ENCODE measurements at regions not wholly inside any gene's neighbourhood (a gene's known extent, or its start where the extent isn't known, plus 50 kb on each side); places are given as distances from the start of the nearest gene placed in this dataset.

DNA sequence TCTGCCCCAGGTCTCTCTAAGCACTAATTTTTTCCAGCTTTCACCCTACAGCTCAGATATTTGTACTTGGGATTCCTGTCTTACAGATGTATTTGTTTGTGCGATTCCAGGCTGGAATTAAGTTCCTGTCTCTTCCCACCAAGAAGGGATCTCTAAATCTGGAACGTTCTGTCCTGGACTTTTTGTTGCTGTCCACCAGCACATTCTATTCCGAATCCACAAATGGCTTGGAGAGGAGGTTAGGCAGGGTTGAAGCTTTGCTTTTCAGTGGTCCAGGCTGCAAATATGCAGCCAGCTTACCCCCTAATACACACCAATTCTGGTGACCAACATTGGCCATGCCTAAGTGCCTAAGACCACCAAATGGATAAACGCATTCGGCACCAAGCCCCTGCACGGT, 315.0 kb downstream of the TNS1 start:
- no peak for DNase-seq

DNA sequence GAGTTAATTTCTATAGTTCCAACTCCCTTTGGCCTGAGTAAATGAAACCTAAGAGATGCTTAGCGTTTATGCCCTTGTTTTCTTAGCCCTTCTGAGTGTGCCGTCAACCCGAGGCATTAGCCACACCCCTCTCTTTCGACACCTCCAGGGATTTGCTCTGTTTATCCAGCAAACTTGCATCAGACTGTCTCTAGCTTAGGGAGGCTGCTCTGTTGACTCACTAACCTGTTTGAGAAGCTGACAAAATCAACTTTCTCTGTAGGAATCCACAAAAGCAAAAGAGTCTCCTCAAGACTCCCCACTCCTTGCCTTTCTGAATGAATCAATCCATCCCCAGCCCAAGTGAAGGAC, 317.6 kb downstream of the TNS1 start:
- DNase-seq = no peak

DNA sequence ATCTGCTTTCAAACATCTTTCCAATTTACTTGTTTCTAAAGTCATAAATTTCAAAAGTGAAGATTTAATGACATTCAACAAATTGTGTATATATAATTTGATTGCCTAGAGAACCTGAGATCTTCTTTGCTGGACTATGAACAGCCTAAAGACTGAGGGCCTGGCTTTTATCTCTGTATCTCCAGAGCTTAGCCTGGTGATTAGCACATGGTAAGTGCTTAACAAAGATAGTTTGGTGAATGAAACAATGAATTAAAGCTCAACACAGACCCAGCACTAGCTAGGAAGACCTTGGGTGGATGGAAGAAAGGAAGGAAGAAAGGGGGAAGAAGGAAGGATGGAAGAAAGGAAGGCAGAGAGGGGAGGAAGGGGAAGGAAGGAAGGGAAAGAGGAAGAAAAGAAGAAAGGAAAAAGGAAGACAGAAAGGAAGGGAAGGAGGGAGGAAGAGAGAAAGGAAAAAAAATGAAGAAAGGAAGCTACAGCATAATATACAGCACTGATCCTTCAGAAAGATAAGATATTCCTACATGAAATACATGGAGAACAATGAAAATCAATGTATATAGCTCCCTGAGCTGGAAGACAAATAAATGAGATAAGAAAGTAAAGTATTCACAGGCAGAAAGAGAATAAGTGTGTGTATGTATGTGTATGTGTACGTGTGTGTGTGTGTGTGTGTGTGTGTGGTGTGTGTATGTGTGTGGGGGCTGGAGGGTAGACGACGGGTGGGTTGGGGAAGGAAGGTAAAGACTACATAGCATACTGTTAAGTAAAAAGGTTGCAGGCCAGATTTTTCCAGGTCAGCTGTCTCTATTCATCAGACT, 318.2 kb downstream of the TNS1 start:
- no peak for DNase-seq

DNA sequence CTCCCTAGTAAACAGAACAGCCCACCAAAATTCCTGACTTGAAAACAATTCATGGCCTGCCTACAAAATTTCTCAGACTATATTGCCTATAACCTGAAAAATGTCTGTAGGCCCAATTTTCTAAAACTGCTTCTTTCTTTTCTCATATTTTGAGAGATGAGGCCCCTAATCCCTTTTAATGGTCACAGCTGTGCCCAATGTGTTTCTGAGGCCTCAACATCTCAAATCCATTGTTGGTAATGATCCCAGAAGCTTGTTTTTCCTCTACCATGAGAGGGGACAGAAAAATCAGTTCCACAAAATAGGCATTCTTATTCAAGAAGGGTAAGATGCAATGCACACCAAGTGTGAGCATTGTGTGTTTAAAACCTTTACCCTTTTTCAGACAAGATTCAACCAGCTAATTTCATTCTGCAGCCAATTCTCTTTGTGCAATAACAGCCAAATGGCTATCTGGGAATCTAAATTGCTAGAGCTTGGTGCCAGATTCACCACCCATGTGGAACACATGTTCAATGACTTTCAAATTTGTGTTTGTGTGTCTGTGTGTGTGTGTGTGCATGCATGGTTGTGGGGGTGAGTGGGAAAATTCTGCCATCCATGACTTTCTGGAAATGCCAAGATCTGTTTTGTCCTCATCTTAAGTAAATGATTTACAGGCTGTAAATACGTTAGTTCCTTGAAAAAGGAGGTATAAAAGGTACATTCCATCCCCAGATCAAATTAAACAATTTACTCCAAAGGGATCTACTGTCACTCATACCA, 319.5 kb downstream of the TNS1 start:
- no peak for DNase-seq

DNA sequence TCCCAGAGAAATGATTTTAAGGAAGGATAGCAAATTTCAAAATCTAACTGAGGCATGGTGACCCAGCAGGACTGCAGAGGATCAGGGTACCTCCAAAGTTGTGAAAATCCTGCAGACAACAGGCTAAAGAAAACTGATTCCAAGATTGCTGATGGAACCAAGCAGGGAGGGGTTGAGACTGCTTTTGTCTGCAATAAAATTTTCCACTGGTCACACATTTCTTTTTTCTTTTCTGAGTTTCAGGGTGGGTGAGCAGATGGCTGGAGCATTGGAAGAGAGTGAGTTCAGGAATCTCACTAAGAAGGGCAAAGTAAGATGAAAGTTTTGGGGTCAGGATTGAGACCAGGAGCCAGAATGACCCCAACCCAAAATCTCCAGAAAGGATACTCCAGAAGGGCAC, 321.0 kb downstream of the TNS1 start:
- DNase-seq = no peak

DNA sequence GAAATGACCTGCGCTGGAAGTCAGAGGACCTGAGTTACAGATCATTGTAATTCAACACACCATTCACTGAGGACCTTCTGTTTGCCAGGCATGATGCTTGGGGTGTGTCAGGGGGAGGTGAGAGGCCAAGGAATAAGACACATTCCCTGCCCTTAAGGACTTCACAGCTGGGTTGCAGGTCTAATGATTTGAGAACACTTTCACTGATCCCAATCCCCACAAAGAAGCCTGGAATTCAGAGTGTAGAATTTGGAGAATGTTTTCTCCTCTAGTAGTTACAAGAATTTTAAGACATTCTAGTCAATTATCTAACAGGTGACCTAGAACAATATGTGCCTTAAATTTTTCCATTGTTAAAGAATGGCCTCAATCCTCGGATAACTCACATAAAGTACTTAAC, 322.4 kb downstream of the TNS1 start:
- no peak for DNase-seq

DNA sequence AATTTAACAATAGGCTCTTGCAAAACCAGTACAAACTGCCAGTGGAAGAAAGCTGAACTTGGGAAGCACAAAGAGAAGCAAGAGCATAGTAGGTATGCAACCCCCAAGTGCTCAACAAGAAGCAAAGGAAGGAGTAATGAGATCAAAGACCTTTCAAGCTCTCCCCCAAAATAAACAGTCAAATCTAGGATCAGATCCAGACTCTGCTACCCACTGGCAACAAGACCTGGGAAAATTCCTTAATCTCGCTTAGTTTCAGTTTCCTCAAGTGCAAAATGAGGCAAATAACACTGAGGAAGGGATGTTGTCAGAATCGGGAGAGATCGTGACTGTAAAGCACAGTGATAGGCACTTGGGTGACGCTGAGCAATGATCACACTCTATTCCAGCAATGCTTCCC, 329.2 kb downstream of the TNS1 start:
- no peak for DNase-seq

DNA sequence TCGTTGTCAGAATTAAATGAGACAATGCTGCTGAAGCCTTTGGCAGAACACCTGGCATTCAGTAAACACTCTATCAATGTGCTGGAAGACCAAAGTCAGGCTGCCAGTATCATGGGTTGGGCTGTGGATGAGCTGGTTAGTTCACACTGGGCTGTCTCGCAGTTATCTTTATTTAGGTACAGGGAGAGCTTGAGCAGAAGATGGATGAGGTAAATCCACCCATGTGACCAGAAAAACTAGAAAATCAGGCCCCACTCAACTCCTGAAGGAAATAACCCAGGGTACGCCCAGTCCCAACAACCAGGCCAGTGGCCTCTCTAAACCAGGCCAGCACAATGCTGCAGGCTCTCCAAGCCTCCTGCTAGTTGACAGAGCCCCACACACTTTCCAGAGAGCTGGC, 330.3 kb downstream of the TNS1 start:
- DNase-seq = no peak

DNA sequence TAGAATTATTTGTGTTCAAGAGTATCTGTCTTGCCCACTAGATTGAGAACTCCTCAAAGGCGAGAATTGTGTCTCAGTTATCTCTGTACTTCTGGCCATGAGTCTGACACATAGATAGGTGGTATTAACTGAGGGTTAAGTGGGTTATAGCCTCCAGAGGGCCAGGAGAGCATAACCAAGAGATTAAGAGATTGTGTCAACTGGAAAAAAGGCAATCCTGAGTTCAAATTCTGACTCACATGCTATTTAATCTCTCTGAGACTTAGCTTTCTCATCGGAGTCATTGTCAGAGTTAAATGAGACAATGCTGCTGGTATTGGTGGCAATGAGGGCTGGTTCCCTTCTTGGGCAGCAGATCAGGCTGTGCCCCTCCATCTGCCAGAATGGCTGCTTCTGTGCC, 330.9 kb downstream of the TNS1 start:
- DNase-seq = no peak

DNA sequence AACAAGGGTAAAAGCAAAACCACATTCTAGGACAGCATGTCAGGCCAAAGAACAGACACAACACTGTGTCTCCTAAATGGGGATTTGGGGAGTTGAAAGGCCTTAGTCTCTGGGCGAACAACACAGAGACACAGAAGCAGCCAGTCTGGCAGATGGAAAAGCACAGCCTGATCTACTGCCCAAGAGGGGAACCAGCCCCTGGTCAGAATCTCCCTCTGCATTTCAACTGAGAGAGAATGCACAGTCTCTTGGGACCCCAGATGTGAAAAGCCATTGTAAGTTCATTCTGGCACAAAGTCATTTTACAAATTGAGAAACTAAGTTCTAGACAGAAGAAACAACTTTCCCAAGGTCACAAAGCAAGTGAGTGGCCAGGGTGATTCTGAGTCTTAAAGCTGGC, 331.7 kb downstream of the TNS1 start:
- no peak for DNase-seq

DNA sequence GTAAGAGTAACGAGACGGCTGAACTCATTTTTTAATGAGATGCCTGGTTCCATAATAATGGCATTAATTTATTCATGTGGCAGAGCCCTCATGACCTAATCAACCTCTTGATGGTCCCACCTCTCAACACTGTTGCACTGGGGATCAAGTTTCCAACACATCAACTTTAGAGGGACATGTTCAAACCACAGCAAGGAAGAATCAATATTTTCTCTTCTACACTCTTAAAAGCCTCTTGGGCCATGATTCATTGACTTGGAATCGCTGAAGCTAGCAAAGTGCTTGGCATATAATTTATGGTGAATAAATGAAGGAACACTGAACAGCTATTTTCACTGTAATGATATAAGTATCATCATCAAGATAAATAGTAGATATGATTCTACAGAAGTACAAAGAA, 333.0 kb downstream of the TNS1 start:
- DNase-seq = no peak

DNA sequence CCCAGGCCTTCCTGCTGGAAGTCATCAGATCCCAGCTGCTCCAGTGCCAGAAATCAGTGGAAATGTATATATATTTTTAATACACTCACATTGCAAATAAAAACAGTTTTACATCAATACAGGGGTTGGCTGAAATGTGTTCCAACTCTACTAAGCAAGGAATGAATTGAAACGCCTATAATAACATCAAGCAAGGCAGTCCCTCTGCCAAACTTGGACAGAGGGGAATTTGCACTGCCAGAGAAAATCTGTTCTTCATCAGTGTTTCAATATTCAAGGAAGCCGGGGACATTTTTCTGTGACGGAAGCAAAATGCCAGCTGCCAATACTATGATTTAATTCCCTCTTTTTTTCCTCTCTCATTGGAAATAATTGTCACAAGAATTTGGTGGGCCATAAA, 335.3 kb downstream of the TNS1 start:
- no peak for DNase-seq

DNA sequence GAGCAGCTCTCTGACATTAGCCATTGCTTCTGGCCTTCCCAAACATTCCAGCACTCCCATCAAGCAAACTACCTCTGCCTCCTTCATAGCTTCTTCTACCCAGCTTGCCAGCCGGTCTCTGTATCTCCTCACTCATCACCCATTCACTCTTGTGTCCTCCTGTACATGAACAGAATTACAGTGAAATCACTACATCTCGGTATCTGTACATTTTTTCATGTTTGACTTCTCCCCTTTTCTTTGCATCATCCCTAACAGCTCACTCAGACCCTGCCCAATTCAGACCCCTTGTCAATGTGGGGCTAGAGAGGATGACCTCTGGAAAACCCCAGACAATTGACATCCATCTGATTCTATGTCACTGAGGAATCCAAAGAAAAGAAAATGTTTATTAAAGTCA, 335.8 kb downstream of the TNS1 start:
- DNase-seq = no peak

DNA sequence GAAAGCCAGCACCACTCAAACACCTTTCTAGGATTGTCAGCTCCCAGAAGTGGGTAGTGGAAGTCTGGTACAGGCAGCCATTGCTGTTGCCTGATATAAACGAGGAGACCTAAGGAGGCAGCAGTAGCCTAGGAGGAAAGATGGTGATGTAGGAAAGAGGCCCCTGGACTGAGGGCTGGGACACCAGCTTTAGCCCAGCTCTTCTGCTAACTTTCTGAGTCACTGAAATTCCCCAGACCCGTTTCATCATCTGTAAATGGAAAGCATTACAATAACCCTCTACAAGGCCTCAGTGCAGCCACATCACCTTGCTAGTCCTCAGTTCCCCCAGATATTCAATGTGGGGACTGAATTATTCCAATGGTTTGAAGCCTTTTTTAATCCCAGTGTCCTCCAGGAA, 336.5 kb downstream of the TNS1 start:
- no peak for DNase-seq

DNA sequence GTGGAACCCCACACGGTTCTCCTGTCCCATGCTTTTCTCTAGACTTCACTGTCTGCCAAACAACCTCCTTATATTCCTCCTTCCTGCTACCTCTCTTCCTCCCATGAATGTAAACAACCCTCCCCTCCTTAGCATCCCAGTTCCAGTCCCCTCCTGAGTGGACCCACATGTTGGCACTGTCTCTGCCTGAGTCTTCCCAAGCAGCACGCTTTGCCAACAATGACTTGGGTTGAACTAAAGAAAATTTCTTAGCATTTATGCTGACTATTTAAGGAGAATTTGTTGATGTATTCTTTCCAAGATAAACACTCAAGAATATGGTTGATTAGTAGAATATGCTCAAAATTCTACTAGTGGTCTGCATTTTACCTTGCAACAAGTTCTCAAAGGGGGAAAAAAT, 338.0 kb downstream of the TNS1 start:
- no peak for DNase-seq

DNA sequence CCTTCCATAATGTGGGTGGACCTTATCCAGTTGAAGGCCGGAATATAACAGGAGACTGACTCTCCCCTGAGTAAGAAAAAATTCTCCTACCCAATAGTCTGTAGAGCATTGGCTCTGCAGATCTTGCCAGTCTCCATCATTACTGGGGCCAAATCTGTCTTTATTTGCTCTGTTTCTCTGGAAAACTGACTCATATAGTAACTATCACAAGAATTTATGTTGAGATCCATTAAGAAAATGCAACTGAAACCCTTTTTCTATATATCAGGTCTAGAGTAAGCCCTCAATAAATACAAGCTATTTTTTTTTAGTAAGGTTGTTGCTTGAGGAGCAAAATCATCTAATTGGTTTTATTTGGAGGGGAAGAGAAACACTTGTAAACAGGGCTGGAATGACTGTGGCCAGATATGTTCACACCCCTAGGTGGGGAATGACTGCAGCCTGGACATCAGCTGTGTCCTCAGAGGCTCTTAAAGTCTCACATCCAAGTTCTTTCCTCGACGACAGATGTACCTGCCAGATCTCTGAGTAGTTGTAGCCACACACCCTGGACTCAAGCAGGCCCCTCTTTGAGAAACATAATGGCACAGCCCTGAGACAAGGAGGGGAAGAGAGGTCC, 339.7 kb downstream of the TNS1 start:
- no peak for DNase-seq

DNA sequence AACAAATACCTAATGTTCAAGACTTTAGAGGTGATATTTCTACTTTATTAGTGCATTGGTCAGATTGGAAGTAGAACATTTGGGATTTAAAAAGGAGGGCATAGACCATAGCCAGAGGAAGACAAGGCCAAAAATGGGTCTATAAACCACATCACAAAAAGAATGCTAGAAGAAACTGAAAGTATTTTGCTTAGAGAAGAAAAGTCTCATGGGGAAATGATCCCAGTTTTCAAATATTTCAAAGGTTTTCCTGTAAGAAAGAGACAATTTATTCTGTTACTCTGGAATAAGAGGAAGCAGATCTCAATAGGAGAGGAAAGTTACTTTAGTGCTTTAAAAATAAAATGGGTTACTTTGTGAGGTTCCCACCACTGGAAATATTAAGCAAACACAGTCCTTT, 341.4 kb downstream of the TNS1 start:
- no peak for DNase-seq

DNA sequence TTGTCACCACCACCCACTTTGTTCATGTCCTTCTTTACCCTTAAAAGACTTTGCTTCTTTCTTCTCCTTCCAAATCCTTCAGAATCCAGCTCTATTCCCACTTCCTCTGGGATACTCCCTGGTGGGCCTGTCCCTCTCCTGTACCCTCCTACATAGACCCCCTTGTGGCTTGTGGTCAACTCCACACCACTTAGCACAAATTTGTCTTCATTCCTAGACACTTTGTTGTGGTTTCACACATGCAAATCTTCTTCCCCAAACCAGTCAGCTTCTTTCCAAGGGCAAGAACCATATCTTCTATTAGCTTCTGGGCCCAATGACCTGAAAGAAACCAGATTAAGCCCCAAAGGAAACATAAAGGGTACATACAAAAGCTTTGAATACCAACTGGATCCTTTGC, 342.4 kb downstream of the TNS1 start:
- no peak for DNase-seq

DNA sequence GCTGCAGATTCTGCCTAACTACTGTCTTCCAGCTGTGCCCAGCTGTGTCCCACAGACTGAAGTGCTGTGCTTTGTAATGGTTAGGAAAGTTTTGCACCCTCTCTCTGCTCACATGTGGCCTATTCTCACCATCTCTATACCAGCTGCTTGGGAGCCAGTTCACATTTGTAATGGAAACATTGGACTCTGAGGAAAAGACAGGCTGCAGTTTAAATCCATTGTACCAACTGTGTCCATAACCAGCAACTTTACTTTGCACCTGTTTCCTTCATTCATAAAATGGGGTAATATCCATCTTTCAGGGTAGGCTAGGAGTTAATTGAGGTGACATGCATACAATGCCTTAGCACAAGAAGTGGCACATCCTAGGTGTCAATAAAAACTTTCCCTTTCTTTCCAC, 344.0 kb downstream of the TNS1 start:
- DNase-seq = no peak

DNA sequence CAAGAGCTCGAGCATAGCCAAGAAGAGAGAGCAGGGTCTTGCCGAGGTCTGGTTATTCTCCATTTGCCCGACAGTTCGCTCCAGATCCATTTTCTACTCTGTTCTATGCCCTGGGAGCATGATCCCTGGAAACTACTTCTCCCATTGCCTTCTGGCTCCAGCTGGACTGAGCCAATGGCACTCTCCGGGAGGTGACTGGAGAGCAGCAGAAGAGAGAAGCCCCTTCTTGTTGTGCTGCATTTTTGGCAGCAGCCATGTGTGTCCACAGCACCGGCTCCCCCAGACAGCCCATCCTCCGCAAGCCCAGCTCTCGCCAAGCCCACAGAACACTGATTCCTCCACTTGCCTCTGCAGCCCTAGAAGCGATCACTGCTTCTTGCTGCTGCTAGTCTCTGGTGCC, 345.5 kb downstream of the TNS1 start:
- DNase-seq = no peak

DNA sequence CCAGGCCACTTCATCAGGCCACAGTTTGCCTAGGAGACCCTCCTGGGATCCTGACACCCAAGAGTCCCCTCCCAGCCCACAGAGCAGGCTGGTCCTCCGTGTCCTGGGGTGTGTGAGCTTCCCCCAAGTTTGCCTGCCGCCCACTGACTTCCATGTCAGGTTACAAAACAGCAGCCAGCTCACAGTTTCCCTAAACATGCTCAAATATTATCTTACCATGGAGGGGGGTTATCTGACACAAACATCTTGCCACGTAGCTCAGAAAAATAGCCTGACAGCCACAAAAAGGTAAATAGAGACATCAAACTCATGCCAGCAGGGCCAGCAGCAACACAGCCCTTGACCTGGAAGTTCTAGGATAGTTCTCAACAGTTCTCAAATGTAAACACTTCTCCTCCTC, 346.5 kb downstream of the TNS1 start:
- no peak for DNase-seq

DNA sequence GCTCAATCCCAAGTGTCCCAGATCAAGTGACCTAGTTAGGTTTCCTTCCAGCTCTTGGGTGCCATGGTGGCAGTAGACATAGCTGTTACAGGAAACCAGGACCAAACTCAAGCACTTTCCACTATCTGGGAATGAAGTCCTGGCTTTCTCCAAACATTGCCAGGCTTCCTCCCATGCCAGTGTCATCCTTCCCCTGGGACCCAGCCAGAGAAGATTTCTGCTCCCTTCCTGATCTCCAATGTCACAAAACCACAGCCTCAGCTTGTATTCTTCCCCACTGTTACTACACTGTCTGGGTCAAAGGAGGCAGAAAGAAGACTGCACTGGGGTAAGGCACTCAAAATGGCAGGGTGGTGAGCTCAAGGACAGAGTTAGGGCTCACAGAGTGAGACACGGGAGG, 347.1 kb downstream of the TNS1 start:
- DNase-seq = no peak

DNA sequence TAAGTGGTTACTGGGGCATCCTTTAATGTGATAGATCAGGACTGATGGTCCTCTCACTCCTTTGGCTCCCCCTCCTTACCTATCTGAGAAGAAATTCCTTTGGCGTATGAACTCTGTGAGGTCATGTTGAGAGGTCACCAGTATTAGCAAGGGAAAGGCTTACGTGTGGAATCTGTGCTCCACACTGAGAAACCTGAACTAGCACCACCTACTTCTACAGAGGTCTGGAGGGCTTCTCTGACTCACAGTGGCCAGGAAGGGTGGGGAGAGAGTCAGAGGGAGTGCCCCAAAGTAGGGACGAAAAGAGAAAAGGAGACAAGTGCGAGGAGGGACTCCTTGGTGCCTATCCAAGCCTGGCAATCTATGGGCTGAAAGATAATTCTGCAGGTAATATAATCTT, 348.6 kb downstream of the TNS1 start:
- DNase-seq = no peak

All from NCI-H2171 (cell line).